Psoas muscle (tissue), 7 donors: ENCODE measurements at regions not wholly inside any gene's neighbourhood (a gene's known extent, or its start where the extent isn't known, plus 50 kb on each side); places are given as distances from the start of the nearest gene placed in this dataset.

ENCODE experiments used
- ATAC-seq, 4 donors: fragments of 200-7000 bp; cut with Tn5 transposase; one replicate each; pipeline ENCODE4 v1.9.1; 2020; ENCODE audit warnings: moderate library complexity in 3 of 4, mild to moderate bottlenecking in 2 of 4
- DNase-seq, 2 donors: peaks; one replicate each; pipeline ENCODE4 v3.0.0-alpha.2; 2020
- H3K27ac ChIP-seq: fragments of 200-600 bp; one replicate; pipeline ENCODE4 v1.8.0; 2022
- H3K27me3 ChIP-seq, 3 donors: fragments of 200-600 bp in 1 of 3; one replicate each; pipeline versions ENCODE4 v1.6.1 to v1.8.0; 2013 to 2022; ENCODE audit warnings: low read length in 2 of 3, mild to moderate bottlenecking in 2 of 3, moderate library complexity in 1 of 3; ENCODE audit not compliant: insufficient read depth in 3 of 3
- H3K36me3 ChIP-seq, 2 donors: fragments of 200-600 bp in 1 of 2; one replicate each; pipeline versions ENCODE4 v1.6.1 to v1.8.0; 2013 to 2022; ENCODE audit warnings: low read depth in 1 of 2, mild to moderate bottlenecking in 1 of 2, moderate library complexity in 1 of 2; ENCODE audit not compliant: insufficient read depth in 1 of 2
- H3K4me1 ChIP-seq: fragments of 200-600 bp; one replicate; pipeline ENCODE4 v1.8.0; 2022
- H3K4me3 ChIP-seq: fragments of 200-600 bp; one replicate; pipeline ENCODE4 v1.8.0; 2022; ENCODE audit warnings: mild to moderate bottlenecking
- H3K9me3 ChIP-seq: fragments of 200-600 bp; one replicate; pipeline ENCODE4 v1.8.0; 2022
- WGBS, 3 donors: extraction: QIAGEN DNeasy Blood & Tissue Kit; methylation state at CpG; one replicate each; pipeline versions ENCODE4 v1.1.6 to v1.1.7; 2013; 5-methylcytosine and 5-hydroxymethylcytosine counted together
- intact Hi-C, 2 donors: fragments of 100-400 bp; cut with DNase I; formaldehyde crosslinking; loops; one replicate each; pipeline versions ENCODE4 v1.11.0 to v1.14.2; 2022
- TF ChIP-seq, protein P1 (sequence below): fragments of 200-600 bp; IDR thresholded peaks from one replicate; pipeline ENCODE4 v1.8.0; 2022; ENCODE audit warnings: antibody characterized with exemption
- donor health status: healthy with polysubstance abuse.
- donor health status: DM: no; HTN: no; CAD: no; lungs with moderate emphysema.
- donor health status: Bipolar disorder and iron deficiency.
- donor health status: healthy.
- donor health status: DM: yes; HTN: yes; CAD: no.
- donor health status: DM: no; HTN: no; CAD: no.
- donor health status: DM: yes; HTN: yes; CAD: no.

DNA sequence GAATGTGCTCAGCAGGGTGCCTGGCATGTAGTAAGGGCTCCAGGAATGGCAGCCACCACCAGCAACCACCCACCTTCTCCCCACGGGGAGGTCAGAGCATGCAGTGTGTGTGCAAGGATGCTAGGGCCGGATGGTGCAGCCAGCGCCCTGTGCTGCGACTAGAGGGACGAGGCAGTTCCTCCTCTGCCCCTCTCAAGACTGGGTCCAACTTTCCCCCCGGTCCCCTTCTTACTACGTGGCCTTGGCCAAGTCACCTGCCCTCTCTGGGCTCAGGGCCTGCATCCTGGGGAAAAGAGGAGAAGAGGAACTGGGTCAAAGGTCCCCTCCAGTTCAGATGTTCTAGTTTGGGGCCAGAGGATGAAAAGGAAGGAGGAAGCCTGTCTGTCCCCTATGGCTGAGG is 71.6 kb upstream of the TARDBP start:
- Histone ChIP-seq H3K9me3 (no peaks in the 10 kb centered on the region), H3K27me3 (no peaks in the 10 kb centered on the region), H3K4me1 (peaks cover 16% of the 10 kb centered on the region), H3K4me3 (no peak overlapping the region), H3K27ac (no peak overlapping the region), H3K36me3 (no peaks in the 10 kb centered on the region)
- WGBS, 3 donors, result 84 to 96% (median 88%) methylated on average over 6 to 7 of the region's 7 CpGs
- intact Hi-C loops, result no loop called here
- TF ChIP-seq, protein P1, sequence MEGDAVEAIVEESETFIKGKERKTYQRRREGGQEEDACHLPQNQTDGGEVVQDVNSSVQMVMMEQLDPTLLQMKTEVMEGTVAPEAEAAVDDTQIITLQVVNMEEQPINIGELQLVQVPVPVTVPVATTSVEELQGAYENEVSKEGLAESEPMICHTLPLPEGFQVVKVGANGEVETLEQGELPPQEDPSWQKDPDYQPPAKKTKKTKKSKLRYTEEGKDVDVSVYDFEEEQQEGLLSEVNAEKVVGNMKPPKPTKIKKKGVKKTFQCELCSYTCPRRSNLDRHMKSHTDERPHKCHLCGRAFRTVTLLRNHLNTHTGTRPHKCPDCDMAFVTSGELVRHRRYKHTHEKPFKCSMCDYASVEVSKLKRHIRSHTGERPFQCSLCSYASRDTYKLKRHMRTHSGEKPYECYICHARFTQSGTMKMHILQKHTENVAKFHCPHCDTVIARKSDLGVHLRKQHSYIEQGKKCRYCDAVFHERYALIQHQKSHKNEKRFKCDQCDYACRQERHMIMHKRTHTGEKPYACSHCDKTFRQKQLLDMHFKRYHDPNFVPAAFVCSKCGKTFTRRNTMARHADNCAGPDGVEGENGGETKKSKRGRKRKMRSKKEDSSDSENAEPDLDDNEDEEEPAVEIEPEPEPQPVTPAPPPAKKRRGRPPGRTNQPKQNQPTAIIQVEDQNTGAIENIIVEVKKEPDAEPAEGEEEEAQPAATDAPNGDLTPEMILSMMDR, result no peak
- DNase-seq (no peak), ATAC-seq (no peak)

DNA sequence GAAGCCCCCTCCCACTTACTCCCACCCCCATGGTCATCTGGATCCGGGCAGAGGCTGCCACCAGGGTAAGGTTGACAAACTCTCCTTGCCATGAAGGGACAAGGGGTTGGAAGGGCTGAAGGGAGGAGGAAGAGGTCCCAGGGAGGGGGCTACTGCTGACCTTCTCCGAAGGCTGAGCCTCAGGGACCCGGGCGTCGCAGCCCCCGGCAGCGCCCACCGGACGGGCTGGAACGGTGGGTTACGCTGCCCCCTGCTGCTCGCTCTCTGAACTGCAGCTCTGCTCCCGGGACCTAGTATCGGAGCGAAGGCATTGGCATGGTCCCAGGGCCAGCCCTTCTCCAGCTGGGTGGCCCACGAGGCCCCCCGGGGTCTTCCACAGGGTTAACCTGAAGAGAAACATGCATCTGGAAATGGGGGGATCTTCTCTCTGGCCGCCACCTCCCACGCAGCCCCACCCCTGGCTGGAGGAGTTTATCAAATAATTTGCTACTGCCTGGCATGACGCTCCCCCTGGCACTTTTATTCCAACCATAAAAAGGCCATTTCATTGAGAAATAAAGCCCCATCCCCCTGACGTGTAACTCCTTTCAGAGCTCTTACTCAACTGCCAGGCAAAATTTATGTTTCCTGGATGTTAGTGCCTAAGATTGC is 70.4 kb upstream of the TARDBP start:
- intact Hi-C loops, result no loop called here
- Histone ChIP-seq H3K27me3 (no peaks in the 10 kb centered on the region), H3K9me3 (no peaks in the 10 kb centered on the region), H3K4me1 (peaks cover 16% of the 10 kb centered on the region), H3K4me3 (peak overlapping the region; percentile 30), H3K36me3 (no peaks in the 10 kb centered on the region), H3K27ac (no peak overlapping the region)
- peak; percentile 65 to 82 for DNase-seq
- TF ChIP-seq, protein P1, result peak; percentile 88
- WGBS, 3 donors, result 8 to 19% (median 15%) methylated on average over 18 to 21 of the region's 21 CpGs
- ATAC-seq, result peak in 3 of 4 donors; percentile 56 to 60 (median 57)

DNA sequence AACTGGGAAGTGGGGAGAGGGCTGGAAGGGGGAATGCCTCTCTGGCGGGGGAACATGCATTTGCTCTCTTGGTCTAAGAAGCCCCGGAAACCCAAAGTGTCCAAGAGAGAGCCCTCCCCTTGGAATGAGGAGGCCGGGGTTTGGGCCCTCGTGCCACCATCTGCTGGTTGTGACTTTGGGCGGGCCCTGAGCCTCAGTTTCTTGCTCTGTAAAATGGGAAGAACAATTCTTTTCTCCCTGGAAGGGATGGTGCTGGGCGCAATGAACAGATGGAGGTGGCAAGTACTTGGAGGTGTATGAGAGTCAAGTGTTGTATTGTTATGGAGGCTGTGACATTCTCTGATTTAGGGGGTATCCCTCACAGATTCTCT is 69.9 kb upstream of the TARDBP start:
- DNase-seq (no peak), ATAC-seq (no peak)
- Histone ChIP-seq H3K9me3 (no peaks in the 10 kb centered on the region), H3K4me1 (peaks cover 16% of the 10 kb centered on the region), H3K36me3 (no peaks in the 10 kb centered on the region), H3K27me3 (no peaks in the 10 kb centered on the region), H3K4me3 (no peak overlapping the region), H3K27ac (no peak overlapping the region)
- TF ChIP-seq, protein P1, result no peak
- 85 to 88% (median 88%) methylated on average over 6 of the region's 6 CpGs for WGBS, 3 donors
- intact Hi-C loops, result no loop called here

DNA sequence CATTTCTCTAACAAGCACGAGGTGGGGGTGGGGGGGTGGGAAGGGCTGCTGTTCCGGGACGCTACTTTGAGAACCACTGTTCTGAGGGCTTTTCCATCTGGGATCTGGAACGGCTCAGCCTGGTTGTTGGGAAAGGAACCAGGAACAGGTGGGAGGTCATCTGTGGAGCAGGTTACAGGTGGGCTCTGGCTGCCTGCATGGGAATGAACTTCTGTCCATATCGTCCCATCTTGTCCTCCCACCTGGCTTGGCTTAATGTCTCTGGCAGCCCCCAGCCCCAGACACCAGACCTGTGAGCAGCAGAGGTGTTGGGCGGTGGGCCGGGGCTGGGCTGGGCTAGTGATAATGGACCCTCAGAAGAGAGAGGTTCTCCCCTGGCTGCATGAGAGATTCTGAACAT is 69.4 kb upstream of the TARDBP start:
- DNase-seq (peak in 1 of 2 donors; percentile 30), ATAC-seq (no peak)
- H3K4me3 ChIP-seq, result no peak overlapping the region
- no peaks in the 10 kb centered on the region for H3K36me3 ChIP-seq
- no peaks in the 10 kb centered on the region for H3K9me3 ChIP-seq
- H3K27me3 ChIP-seq, result no peaks in the 10 kb centered on the region
- WGBS, 3 donors, result 80 to 88% (median 86%) methylated on average over 7 of the region's 7 CpGs
- TF ChIP-seq, protein P1, result no peak
- no peak overlapping the region for H3K27ac ChIP-seq
- intact Hi-C loops, result no loop called here
- peaks cover 16% of the 10 kb centered on the region for H3K4me1 ChIP-seq
